Stimulated activated CD4-positive, alpha-beta T cell treated with anti-CD3 and anti-CD28 coated beads, Interleukin-4, amount 100 ng/mL, for 48 hours (primary cell): ENCODE measurements at regions not wholly inside any gene's neighbourhood (a gene's known extent, or its start where the extent isn't known, plus 50 kb on each side); places are given as distances from the start of the nearest gene placed in this dataset.

Experiments
- DNase-seq, 2 donors: peaks; one replicate each; pipeline ENCODE4 v3.0.0-alpha.2; 2020; ENCODE audit warnings: low read depth in 2 of 2

DNA sequence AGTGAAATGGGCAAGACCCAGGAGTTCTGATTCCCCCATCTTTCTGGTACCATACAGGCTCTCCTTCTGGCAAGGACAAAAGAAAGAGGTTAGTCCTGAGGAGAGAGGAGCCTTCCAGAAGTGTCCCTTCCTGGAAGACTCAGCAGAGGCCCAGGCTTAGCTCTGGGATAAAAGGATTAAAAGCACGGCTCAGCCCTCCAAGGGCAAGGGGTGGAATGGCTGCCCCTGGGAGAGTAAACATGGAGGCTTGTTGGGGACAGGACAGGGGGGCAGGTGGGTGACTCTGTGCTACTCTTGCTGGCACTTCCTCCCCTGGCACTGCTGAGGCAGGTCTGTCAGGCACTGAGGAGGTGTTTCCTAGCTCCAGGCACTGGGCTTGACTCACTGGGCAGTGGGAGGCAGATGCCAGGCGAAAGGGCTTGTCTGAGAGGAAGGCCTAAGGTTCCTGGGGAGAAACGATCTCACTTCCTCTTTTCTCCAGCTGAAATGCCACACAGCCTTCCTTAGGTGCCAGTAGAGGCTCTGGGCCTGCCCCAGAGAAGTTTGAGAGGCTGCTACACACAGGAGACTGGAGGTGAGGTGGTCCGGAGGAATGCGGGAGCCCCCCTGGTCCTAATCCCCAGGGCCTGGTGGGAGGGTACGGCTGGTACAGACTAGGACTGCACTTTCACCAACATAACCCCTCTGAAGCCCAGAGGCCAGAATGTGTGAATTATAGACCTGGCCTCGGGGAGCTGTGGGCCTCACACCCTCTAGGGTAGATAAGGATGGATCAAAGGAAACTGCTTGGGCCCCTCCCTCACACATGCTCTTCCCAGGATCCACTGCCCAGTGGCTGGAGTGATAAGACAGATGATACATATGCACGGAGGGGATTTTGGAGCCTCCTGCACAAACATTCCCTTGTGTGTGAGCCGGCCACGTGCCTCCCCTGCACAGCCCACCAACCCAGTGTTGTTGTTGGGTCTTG lies 63.2 kb upstream of the PODXL start:
- DNase-seq = no peak

DNA sequence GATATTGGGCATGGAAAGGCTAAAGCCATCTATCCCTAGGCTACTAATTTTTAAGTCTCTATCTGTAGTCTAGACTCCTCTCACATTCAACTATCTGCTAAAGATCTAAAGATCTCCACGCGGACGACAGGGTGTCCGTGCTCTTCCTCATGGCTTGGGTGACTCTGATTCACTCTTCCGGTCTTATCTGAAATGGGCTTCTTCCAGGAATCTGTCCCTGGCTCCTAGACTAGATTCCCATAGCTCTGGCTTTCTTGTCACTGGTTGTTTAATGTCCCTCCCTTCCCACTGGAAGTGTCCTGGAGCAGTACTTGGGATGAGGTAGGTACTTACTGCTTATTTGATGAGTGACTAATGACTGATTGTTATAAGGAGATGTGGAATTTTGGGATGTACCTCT lies 62.0 kb upstream of the PODXL start:
- no peak for DNase-seq

DNA sequence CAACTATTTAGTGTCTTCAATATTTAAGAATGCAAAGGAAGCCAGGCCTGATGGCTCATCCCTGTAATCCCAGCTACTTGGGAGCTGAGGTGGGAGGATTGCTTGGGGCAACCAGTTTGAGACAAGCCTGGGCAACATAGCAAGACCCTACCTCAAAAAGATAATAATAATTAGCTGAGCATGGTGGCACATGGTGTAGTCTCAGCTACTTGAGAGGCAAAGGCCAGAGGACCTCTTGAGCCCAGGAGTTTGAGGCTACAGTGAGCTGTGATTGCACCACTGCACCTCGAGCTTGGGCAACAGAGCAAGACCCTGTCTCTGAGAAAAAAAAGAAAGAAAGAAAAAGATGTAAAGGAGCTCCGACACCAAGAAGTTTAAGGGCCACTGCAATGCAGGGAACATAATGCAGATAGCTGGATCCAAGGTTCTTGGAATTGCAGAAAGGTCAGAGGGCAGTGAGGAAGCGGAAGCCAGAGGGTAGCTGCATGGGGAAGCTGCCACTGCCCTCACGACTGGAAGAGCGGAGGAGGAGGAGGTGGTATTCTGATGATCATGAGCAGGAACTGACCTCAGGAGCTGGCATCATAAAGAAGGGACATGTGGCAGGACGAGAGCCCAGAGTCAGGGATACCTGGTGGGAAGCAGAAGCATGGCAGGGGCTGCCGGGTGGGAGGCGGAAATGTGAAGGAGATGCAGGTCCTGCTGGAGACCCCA lies 60.2 kb upstream of the PODXL start:
- DNase-seq = no peak

DNA sequence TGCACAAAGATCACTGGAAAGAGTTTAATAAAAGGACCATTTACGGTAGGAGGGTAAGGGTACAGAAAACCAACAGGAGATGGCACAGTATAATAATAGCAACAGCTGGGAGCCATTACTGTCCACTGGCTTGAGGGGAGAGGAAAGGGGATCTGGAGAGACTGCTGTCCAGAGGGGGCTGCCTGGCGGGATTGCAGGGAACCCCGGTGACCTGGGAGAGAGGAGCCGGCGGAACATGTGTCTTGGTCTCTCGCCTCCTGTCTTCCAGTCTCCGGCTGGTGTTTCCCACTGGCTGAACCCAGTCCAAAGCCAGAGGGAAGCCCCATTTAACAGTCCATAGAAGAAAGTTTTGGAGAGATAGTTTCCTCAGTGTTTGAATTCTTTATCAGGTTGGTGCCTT lies 57.5 kb upstream of the PODXL start:
- DNase-seq = no peak

DNA sequence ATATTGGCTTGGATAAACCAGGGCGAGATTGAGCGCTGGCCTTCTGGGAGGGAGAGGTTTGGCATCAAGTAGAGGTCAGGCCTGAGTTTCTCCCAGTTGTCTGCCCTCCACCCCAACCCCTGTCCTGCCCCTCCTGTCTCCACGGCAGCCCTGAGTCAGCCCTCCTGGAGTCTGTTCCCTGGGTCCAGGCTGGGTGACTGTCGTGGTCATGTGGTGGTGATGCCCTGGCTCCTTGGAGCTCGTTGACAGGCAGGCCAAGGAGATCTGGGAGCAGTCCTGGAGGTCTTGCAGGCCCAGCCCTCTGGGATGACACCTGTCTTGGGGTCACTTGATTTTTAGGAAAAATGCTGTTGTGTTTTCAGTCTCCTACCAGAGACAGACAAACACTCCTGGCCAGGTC lies 53.6 kb upstream of the PODXL start:
- no peak for DNase-seq

DNA sequence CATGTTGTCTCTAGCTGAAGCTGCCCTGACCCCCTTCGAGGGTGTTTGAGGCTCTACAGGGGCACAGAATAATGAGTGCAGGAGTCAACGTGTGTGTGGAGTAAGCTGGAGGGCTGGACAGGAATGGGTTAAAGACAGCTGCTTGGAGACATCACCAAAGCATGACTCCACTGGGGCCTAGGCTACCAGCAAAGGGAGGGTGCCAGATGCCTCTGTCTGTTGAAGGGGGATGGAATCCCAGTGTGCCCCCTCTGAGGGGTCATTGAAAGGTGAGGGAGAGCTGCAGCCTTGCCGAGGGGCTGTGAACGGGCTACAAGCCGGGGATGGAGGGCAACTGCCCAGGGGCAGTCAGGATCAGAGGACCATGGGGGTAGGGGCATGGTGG lies 51.7 kb upstream of the PODXL start:
- no peak for DNase-seq

DNA sequence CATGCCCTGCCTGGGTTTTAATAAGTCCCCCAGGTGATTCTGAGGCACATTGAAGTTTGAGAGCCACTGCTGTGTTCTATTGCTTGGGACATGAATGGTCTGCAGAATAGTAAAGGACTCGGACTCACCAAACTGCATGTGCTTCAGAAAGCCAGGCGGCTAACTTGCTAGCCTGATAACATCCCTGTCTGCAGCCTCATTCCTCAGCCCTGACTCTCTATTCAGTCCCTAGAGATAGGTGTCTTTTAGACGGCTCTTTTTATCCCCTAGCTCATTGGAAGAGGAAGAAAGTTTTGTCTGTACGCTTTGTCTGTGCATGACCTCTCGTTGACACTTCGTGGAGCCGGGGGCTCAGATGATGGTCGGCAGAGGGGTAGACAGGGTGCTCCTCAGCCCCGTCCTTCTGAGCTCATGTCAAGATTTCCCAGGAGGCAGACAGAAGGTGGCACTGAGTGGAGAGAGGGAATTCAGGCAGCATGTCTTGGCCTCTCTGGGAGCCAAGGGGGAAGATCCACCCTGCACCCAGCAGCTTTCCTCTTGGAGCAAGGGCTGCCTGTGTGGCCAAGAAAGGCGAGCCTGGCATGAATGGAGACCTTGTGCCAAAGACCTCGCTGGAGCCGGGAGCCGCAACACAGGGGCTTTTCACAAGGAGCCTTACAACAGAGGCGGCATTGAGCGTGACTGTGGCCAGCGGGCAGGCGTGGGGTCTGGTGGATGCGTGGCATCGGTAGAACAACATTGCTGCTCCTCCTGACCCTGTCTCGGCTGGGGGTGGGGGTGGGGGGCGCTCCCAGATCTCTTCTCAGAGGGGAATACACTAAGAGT lies 51.1 kb upstream of the PODXL start:
- DNase-seq = no peak

DNA sequence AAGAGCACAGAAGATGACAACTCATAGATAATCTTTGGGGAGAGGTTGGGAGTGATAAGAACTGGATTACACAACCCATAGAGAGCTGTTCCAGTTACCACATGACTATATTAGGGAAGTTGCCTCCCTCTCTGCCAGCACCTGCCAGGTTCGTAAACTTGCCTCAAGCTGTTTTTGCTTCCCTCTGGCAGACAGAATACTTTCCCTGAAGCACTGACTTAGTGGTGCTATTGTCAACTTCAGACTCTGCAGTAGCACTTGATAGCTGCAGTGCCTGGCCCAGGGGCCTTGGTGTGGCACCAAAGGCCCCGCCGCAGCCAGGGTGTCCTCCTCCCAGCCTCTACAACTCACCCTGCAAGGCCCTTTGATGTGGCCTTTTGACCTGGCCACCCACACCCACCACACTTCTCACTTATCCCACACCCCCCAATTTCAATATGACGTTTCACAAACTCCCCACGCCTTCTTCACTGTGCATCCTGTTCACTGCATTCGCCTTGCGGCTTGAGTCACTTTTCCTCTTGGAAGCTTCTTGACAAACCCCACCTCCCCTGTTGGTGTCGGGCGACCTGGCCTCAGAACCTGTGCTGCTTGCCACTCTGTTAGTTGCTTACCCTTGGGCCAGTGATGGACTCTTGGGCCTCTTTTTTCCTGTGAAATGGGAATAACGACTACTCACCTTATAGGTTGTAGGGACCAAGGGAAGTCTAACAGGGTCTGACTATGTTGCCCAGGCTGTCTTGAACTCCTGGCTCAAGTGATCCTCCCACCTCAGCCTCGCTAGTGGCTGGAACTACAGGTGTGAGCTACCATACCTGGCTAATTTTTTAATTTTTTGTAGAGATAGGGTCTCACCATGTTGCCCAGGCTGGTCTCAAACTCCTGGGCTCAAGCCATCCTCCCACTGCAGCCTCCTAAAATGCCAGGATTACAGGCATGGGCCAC lies 50.2 kb upstream of the PODXL start:
- peak in 1 of 2 donors; percentile 16 for DNase-seq
